ENCODE measurements at regions not wholly inside any gene's neighbourhood (a gene's known extent, or its start where the extent isn't known, plus 50 kb on each side); places are given as distances from the start of the nearest gene placed in this dataset.

DNA sequence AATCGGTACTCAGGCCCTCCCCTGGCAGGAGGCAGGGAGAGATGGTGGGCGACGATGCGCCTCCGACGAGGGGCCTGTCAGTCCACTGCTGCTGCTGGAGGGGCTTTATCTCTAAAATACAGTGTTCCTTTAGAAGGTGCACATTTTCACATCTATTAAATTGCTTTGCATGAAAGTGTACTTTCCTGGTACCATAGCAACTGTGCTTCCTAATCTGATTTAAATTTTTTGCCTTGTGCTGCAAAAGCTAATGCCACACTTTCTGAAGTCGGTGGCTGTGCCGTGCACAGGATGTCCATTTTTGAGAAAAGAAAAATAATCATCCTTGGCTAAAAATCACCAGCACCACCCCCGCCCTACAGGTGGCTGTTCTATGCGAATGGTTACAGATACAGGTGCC lies 262.0 kb upstream of the CDH4 start:
- TF ChIP-seq, protein P1, sequence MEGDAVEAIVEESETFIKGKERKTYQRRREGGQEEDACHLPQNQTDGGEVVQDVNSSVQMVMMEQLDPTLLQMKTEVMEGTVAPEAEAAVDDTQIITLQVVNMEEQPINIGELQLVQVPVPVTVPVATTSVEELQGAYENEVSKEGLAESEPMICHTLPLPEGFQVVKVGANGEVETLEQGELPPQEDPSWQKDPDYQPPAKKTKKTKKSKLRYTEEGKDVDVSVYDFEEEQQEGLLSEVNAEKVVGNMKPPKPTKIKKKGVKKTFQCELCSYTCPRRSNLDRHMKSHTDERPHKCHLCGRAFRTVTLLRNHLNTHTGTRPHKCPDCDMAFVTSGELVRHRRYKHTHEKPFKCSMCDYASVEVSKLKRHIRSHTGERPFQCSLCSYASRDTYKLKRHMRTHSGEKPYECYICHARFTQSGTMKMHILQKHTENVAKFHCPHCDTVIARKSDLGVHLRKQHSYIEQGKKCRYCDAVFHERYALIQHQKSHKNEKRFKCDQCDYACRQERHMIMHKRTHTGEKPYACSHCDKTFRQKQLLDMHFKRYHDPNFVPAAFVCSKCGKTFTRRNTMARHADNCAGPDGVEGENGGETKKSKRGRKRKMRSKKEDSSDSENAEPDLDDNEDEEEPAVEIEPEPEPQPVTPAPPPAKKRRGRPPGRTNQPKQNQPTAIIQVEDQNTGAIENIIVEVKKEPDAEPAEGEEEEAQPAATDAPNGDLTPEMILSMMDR (IDR thresholded peaks at IDR 0.05; ENCODE audit: insufficient read depth, low read length, poor library complexity, severe bottlenecking): no peak
- no peak for TF ChIP-seq EZH2phosphoT487 (conservative IDR thresholded peaks at IDR 0.05; ENCODE audit: low read length)
